ENCODE measurements at regions not wholly inside any gene's neighbourhood (a gene's known extent, or its start where the extent isn't known, plus 50 kb on each side); places are given as distances from the start of the nearest gene placed in this dataset.
A peak's percentile ranks its signal among the peaks of the same experiment; 100 is the strongest.

DNA sequence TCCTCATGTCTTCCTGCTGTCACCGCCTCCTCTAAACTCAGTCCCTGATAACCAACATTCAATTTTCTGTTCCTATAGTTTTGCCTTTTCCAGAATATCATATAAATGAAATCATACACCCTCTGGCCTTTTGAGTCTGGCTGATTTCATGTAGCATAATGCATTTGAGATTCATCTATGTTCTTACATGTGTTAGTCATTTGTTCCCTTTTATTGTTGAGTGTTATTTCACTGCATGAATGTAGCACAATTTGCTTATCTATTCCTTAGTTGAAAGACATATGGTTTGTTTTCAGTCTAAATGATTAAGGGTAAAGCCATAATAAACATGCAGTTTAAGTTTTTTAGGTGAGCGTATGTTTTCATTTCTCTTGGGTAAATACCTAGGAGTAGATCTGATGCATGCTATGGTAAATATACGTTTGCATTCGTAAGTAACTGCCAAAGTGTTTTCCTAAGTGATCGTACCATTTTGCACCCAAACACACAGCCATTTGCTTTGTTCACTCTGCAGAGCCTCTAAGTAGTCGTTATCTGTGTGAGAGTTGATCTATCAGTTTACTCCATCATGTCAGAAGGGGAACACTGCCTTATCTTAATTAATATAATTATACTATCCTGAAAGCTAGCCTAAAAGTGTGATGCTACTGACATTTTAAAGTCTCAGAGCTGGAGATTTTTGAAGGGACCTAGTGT is 460.8 kb downstream of the DMAC1 start:
- DNase-seq = no peak
- no peak for TF ChIP-seq GATA1 (IDR thresholded peaks at IDR 0.05; ENCODE audit: low read depth, low read length)
- no peak for TF ChIP-seq POLR2A (IDR thresholded peaks at IDR 0.05; ENCODE audit: low read length)

DNA sequence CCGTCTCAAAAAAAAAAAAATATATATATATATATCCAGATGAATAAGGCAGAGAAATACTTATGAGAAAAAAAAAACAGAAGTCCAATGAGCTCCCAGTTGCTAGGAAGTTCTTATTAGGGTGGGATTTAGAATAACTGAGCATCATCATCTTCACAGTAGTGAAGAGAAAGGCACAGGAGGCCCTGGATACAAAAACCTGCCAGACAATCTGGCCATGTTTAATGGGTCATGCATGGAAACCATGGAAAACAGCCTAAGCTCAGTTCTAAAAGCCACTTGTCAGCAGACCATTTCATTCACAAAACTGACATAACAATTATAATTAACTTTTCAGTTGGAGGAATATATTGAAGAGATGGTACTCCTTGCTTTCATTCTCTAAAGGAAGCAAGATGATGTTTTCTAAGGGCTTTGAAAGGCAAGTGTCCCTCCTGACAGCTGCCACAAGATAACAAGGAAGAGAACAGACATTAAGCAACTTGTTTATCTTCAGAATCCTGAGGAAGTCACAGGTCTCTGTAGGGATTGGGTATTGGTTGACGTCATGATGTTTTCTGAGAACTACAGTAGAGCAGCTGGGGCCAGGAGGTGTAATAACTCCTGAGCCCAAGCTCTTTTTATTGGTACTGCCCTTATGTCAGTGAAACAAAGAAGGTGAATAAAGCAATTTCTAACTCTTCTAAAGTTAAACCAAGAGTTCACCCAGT is 463.1 kb downstream of the DMAC1 start:
- DNase-seq = peak in 1 of 2 experiments; percentile 28
- TF ChIP-seq POLR2A (IDR thresholded peaks at IDR 0.05; ENCODE audit: low read length) = no peak
- TF ChIP-seq GATA1 (IDR thresholded peaks at IDR 0.05; ENCODE audit: low read depth, low read length) = no peak

DNA sequence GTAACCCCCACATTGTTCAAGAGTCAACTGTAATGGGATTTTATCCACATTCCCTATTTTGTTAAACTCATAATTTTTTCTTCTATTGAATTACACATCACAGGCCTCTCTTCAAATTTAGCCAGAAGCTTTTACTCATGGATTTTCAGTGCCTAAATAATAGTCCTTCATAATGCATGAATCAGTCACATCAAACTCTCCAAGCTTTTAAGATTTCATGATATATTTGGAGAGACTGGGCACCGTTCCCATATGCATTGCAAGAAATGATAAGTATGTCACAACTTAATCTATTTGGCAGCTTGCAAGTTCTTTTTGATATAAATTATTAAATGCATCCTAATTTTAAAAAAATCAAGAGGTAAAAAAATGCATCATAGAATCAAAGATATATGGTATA is 465.9 kb downstream of the DMAC1 start:
- peak; percentile 12 to 34 for DNase-seq
- no peak for TF ChIP-seq POLR2A (IDR thresholded peaks at IDR 0.05; ENCODE audit: low read length)
- TF ChIP-seq GATA1 (IDR thresholded peaks at IDR 0.05; ENCODE audit: low read depth, low read length) = no peak

- DNase-seq = no peak
- TF ChIP-seq POLR2A (IDR thresholded peaks at IDR 0.05; ENCODE audit: low read length) (no peak), GATA1 (IDR thresholded peaks at IDR 0.05; ENCODE audit: low read depth, low read length) (no peak)
Measured at GRCh38 chr9:7332780-7333179, 466.8 kb downstream of the DMAC1 start.

DNA sequence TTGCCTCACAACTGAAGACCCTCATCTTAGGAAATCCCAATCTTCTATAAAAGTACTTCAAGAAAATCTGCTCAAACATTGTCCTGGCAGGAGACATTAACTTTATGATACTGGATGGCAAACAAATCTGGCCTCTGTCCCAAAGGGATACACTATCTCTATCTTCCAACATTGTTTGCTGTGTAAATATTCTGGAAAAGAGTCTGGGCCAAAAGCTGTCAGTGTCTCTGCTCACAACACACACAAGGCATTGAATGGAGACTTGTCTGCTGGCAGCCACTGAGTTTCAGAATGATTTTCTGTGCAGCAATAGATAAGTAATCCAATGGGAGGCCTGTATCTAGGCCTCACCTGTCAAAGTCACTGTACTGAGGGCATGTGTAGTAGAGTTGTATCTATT is 471.1 kb downstream of the DMAC1 start:
- no peak for DNase-seq
- TF ChIP-seq POLR2A (IDR thresholded peaks at IDR 0.05; ENCODE audit: low read length) (no peak), GATA1 (IDR thresholded peaks at IDR 0.05; ENCODE audit: low read depth, low read length) (no peak)

GRCh38 chr9:7325995-7326394 is 473.6 kb downstream of the DMAC1 start:
- DNase-seq = no peak
- no peak for TF ChIP-seq GATA1 (IDR thresholded peaks at IDR 0.05; ENCODE audit: low read depth, low read length)
- no peak for TF ChIP-seq POLR2A (IDR thresholded peaks at IDR 0.05; ENCODE audit: low read length)

DNA sequence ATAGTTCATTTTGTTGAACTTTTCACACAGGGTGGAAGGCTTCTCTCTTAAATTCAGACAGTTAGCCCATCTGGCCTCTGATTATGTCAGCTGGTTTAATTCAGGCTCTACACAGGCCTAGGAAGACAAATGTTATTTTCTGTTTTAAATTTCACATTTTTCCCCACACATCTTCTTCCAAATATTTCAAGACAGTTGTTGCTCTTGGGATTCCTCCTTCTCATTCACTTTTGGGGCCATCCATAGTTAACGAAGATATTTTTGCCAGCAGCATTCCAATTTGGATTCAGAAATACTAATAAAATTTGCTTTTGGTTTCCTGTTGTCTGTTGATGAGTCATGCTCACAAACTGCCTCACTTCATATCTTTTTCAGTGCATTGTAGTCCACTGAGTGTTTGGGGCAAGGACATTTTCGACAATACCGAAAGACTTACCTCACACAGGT is 475.4 kb downstream of the DMAC1 start:
- DNase-seq = no peak
- TF ChIP-seq GATA1 (IDR thresholded peaks at IDR 0.05; ENCODE audit: low read depth, low read length) = no peak
- no peak for TF ChIP-seq POLR2A (IDR thresholded peaks at IDR 0.05; ENCODE audit: low read length)

GRCh38 chr9:7320841-7321240 is 478.7 kb downstream of the DMAC1 start:
- no peak for DNase-seq
- TF ChIP-seq POLR2A (IDR thresholded peaks at IDR 0.05; ENCODE audit: low read length) (no peak), GATA1 (IDR thresholded peaks at IDR 0.05; ENCODE audit: low read depth, low read length) (no peak)

GRCh38 chr9:7320139-7320538 is 479.4 kb downstream of the DMAC1 start:
- DNase-seq = peak; percentile 59 to 79
- TF ChIP-seq POLR2A (IDR thresholded peaks at IDR 0.05; ENCODE audit: low read length) (no peak), GATA1 (IDR thresholded peaks at IDR 0.05; ENCODE audit: low read depth, low read length) (no peak)

DNA sequence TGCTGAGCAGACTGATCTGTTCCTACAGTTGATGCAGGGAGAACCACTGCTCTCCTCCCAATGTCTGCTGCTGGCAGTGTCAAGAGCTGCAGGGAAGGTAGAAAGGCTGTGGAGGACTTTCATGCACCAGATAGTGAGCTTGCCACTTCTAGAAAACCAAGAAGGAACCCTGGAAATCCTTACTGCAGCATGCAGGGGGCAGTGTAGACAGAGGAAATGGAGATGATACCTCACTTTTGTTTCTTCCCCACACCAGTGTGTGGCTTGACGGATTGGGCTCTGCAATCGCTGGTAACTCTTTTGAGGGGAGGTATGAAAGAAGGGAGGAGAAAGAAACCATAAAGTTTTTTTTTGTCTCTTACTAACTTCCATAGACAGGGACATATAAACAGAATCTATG is 480.7 kb downstream of the DMAC1 start:
- TF ChIP-seq POLR2A (IDR thresholded peaks at IDR 0.05; ENCODE audit: low read length) = no peak
- TF ChIP-seq GATA1 (IDR thresholded peaks at IDR 0.05; ENCODE audit: low read depth, low read length) = no peak
- no peak for DNase-seq

- TF ChIP-seq GATA1 (IDR thresholded peaks at IDR 0.05; ENCODE audit: low read depth, low read length) = no peak
- no peak for TF ChIP-seq POLR2A (IDR thresholded peaks at IDR 0.05; ENCODE audit: low read length)
- DNase-seq = no peak
Measured at GRCh38 chr9:7316967-7317366, 482.6 kb downstream of the DMAC1 start.

DNA sequence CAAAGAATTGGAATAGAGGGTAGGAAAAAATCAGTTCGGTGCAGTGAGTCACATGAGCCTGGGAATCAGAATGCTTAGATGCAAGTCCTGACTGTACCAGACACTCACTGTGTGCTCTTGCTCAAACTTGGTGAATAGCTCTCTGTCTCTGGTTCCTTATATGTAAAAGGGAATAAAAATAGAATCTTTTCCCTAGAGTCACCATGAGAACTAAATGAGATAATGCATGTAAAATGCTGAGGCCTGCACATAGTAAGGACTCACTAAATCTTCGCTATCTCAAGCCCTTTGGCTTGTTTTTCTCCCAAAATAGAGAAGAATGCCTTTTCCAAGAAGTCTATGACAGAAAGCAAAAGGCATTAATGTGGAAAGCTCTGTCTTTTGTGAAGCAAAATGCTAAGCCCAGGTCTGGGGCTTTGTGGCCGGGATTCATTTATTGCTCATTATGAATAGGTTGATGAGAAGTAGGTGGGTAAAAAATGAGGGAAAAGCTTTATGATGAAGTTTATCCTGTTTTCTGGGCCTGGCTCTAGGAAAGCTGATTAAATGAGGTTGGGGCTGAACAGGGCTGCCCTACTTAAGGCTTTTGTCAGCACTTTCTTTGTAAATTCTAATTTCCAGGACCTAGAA is 483.3 kb downstream of the DMAC1 start:
- TF ChIP-seq POLR2A (IDR thresholded peaks at IDR 0.05; ENCODE audit: low read length) (no peak), GATA1 (IDR thresholded peaks at IDR 0.05; ENCODE audit: low read depth, low read length) (no peak)
- DNase-seq = no peak

GRCh38 chr9:7315746-7316145 is 483.8 kb downstream of the DMAC1 start:
- no peak for DNase-seq

GRCh38 chr9:7315116-7315515 is 484.5 kb downstream of the DMAC1 start:
- DNase-seq = no peak
- TF ChIP-seq POLR2A (IDR thresholded peaks at IDR 0.05; ENCODE audit: low read length) = no peak
- TF ChIP-seq GATA1 (IDR thresholded peaks at IDR 0.05; ENCODE audit: low read depth, low read length) = no peak

More at GRCh38 chr9:7315746-7316145, 483.8 kb downstream of the DMAC1 start:
- no peak for TF ChIP-seq GATA1 (IDR thresholded peaks at IDR 0.05; ENCODE audit: low read depth, low read length)
- no peak for TF ChIP-seq POLR2A (IDR thresholded peaks at IDR 0.05; ENCODE audit: low read length)
